GM19238 (cell line): ENCODE measurements at regions not wholly inside any gene's neighbourhood (a gene's known extent, or its start where the extent isn't known, plus 50 kb on each side); places are given as distances from the start of the nearest gene placed in this dataset.
"Not testable (repeated sequence)": the region's sequence is repeated elsewhere in the genome, so short reads cannot be mapped to it uniquely, and the experiment has no call there.

Experiments
- DNase-seq: peaks from one replicate; pipeline ENCODE4 v3.0.0; 2011; ENCODE audit warnings: low spot score; ENCODE audit not compliant: insufficient read length

- not testable (repeated sequence) for DNase-seq
Measured at GRCh38 chr4:4031446-4032135, 195.1 kb downstream of the OTOP1 start.

- DNase-seq: not testable (repeated sequence)
Measured at GRCh38 chr4:4032364-4032763, 194.4 kb downstream of the OTOP1 start.

- DNase-seq: not testable (repeated sequence)
Measured at GRCh38 chr4:4032801-4033605, 193.7 kb downstream of the OTOP1 start.

GRCh38 chr4:4037399-4038138 lies 189.2 kb downstream of the OTOP1 start:
- DNase-seq: not testable (repeated sequence)

- not testable (repeated sequence) for DNase-seq
Measured at GRCh38 chr4:4045823-4046222, 180.9 kb downstream of the OTOP1 start.

- DNase-seq: not testable (repeated sequence)
Measured at GRCh38 chr4:4046686-4047085, 180.0 kb downstream of the OTOP1 start.

GRCh38 chr4:4047202-4047601 lies 179.5 kb downstream of the OTOP1 start:
- DNase-seq: not testable (repeated sequence)

- not testable (repeated sequence) for DNase-seq
Measured at GRCh38 chr4:4048227-4048626, 178.5 kb downstream of the OTOP1 start.

- DNase-seq: not testable (repeated sequence)
Measured at GRCh38 chr4:4050781-4051180, 175.9 kb downstream of the OTOP1 start.

GRCh38 chr4:4052933-4053332 lies 173.8 kb downstream of the OTOP1 start:
- not testable (repeated sequence) for DNase-seq

- not testable (repeated sequence) for DNase-seq
Measured at GRCh38 chr4:4057226-4057625, 169.5 kb downstream of the OTOP1 start.

- DNase-seq: not testable (repeated sequence)
Measured at GRCh38 chr4:4084171-4084570, 142.6 kb downstream of the OTOP1 start.

- DNase-seq: not testable (repeated sequence)
Measured at GRCh38 chr4:4089716-4090419, 136.9 kb downstream of the OTOP1 start.

GRCh38 chr4:4090720-4091119 lies 136.0 kb downstream of the OTOP1 start:
- not testable (repeated sequence) for DNase-seq

- DNase-seq: not testable (repeated sequence)
Measured at GRCh38 chr4:4092159-4092558, 134.6 kb downstream of the OTOP1 start.

GRCh38 chr4:4099610-4100009 lies 127.1 kb downstream of the OTOP1 start:
- DNase-seq: not testable (repeated sequence)

GRCh38 chr4:4106923-4107322 lies 119.8 kb downstream of the OTOP1 start:
- not testable (repeated sequence) for DNase-seq

- peak; percentile 66 for DNase-seq
Measured at GRCh38 chr4:4107411-4108107, 119.2 kb downstream of the OTOP1 start.

GRCh38 chr4:4115381-4115780 lies 111.3 kb downstream of the OTOP1 start:
- DNase-seq: not testable (repeated sequence)

GRCh38 chr4:4116901-4117300 lies 109.8 kb downstream of the OTOP1 start:
- DNase-seq: not testable (repeated sequence)
